H1 (cell line): ENCODE measurements at regions not wholly inside any gene's neighbourhood (a gene's known extent, or its start where the extent isn't known, plus 50 kb on each side); places are given as distances from the start of the nearest gene placed in this dataset.

ENCODE experiments used
- CTCF ChIA-PET: fragments of 300-600 bp; sonication (Branson Sonifier 250); formaldehyde crosslinking; loops from one replicate; lab custom pipeline; 2021; ENCODE audit not compliant: partially characterized antibody; lab: Charles Lee
- POLR2A ChIA-PET: fragments of 300-600 bp; sonication (Branson Sonifier 250); formaldehyde crosslinking; loops from one replicate; lab custom pipeline; 2021; ENCODE audit warnings: inconsistent platforms; ENCODE audit not compliant: partially characterized antibody; lab: Charles Lee
- DNase-seq, 2 experiments: peaks; one replicate each; pipeline versions ENCODE4 v3.0.0 to v3.0.0-alpha.2; 2010 to 2022; ENCODE audit warnings: low spot score in 2 of 2, low read depth in 1 of 2, mixed read lengths in 1 of 2
- FAIRE-seq: peaks from 2 replicates; lab custom pipeline; 2011; peaks lifted over from hg19 to GRCh38; lab: Jason Lieb, UNC
- H2AFZ ChIP-seq: 2 replicates; pipeline ENCODE4 v1.8.1; 2012; ENCODE audit warnings: low read length, inconsistent platforms
- H2AK5ac ChIP-seq: 2 replicates; pipeline ENCODE4 v1.6.1; 2013; ENCODE audit warnings: low read depth, low read length
- H2BK120ac ChIP-seq: replicated peaks from 2 replicates; pipeline ENCODE3; 2013; ENCODE audit warnings: low read depth, low read length, inconsistent platforms
- H2BK12ac ChIP-seq: 2 replicates; pipeline ENCODE4 v1.6.1; 2013; ENCODE audit warnings: low read depth, low read length
- H2BK15ac ChIP-seq: 2 replicates; pipeline ENCODE4 v1.6.1; 2013; ENCODE audit warnings: low read length
- H2BK20ac ChIP-seq: 2 replicates; pipeline ENCODE4 v1.6.1; 2013; ENCODE audit warnings: low read length
- H2BK5ac ChIP-seq: 2 replicates; pipeline ENCODE4 v1.6.1; 2013; ENCODE audit warnings: low read depth, low read length
- H3K14ac ChIP-seq: 2 replicates; pipeline ENCODE4 v1.6.1; 2013; ENCODE audit warnings: inconsistent platforms; ENCODE audit not compliant: insufficient read length
- H3K18ac ChIP-seq: 2 replicates; pipeline ENCODE4 v1.6.1; 2013; ENCODE audit warnings: low read length; ENCODE audit errors: extremely low read depth
- H3K23ac ChIP-seq: 2 replicates; pipeline ENCODE4 v1.6.1; 2013; ENCODE audit warnings: inconsistent platforms; ENCODE audit not compliant: insufficient read length
- H3K23me2 ChIP-seq: 2 replicates; pipeline ENCODE4 v1.6.1; 2013; ENCODE audit warnings: low read depth, low read length
- H3K27ac ChIP-seq: 2 replicates; pipeline ENCODE4 v1.6.1; 2011; ENCODE audit warnings: low read depth, low read length, inconsistent platforms
- H3K27me3 ChIP-seq, 4 experiments: replicated peaks in 1 of 4; 1 replicate in 1 of 4; 2 replicates in 3 of 4; pipeline versions ENCODE4 v1.6.1 to v1.8.1; 2011 to 2013; ENCODE audit warnings: low read length in 3 of 4, mild to moderate bottlenecking in 3 of 4, inconsistent platforms in 2 of 4, mixed read lengths in 2 of 4, moderate library complexity in 1 of 4; ENCODE audit not compliant: control insufficient read depth in 3 of 4, insufficient read depth in 3 of 4; ENCODE audit errors: extremely low read depth in 1 of 4
- H3K36me3 ChIP-seq, 4 experiments: 2 replicates each; pipeline versions ENCODE4 v1.6.1 to v1.8.1; 2011 to 2013; ENCODE audit warnings: mild to moderate bottlenecking in 4 of 4, low read length in 3 of 4, moderate library complexity in 2 of 4, control low read depth in 1 of 4, inconsistent platforms in 1 of 4; ENCODE audit not compliant: insufficient read depth in 4 of 4, control insufficient read depth in 2 of 4
- H3K4ac ChIP-seq: replicated peaks from 2 replicates; pipeline ENCODE3; 2013; ENCODE audit warnings: low read length, low read depth, mixed read lengths, inconsistent platforms; ENCODE audit not compliant: insufficient read length
- H3K4me1 ChIP-seq, 4 experiments: replicated peaks in 1 of 4; 1 replicate in 1 of 4; 2 replicates in 3 of 4; pipeline versions ENCODE4 v1.6.1 to v1.8.1; 2011 to 2013; ENCODE audit warnings: low read length in 3 of 4, inconsistent platforms in 2 of 4, mixed read lengths in 1 of 4; ENCODE audit not compliant: insufficient read depth in 4 of 4, control insufficient read depth in 3 of 4
- H3K4me2 ChIP-seq, 2 experiments: 2 replicates each; pipeline versions ENCODE4 v1.6.1 to v1.8.1; 2011 to 2013; ENCODE audit warnings: low read depth in 2 of 2, low read length in 2 of 2, control low read depth in 1 of 2, inconsistent platforms in 1 of 2, mild to moderate bottlenecking in 1 of 2; ENCODE audit not compliant: insufficient read depth in 1 of 2
- H3K4me3 ChIP-seq, 4 experiments: fragments of 200-600, 300-600 bp in 1 of 4; sonication (generic), shearing (Covaris generic), sonication (Bioruptor Twin) in 1 of 4; 2 replicates each; pipeline versions ENCODE4 v1.5.1 to v1.8.1; 2011 to 2016; ENCODE audit warnings: low read length in 4 of 4, low read depth in 3 of 4, control low read depth in 2 of 4, inconsistent platforms in 2 of 4, mild to moderate bottlenecking in 2 of 4, mixed read lengths in 1 of 4, moderate library complexity in 1 of 4; ENCODE audit not compliant: insufficient read depth in 2 of 4; ENCODE audit errors: extremely low read depth in 1 of 4
- H3K56ac ChIP-seq: replicated peaks from 2 replicates; pipeline ENCODE3; 2013; ENCODE audit warnings: low read depth, mild to moderate bottlenecking, mixed read lengths, low read length, inconsistent platforms; ENCODE audit not compliant: insufficient read length
- H3K79me1 ChIP-seq: 2 replicates; pipeline ENCODE4 v1.6.1; 2013; ENCODE audit warnings: low read depth, low read length, control low read depth
- H3K79me2 ChIP-seq, 2 experiments: 2 replicates each; pipeline versions ENCODE4 v1.6.1 to v1.8.1; 2012 to 2013; ENCODE audit warnings: low read length in 2 of 2, mild to moderate bottlenecking in 2 of 2, inconsistent platforms in 1 of 2; ENCODE audit not compliant: insufficient read depth in 2 of 2, control insufficient read depth in 1 of 2
- H3K9ac ChIP-seq, 4 experiments: replicated peaks in 1 of 4; 1 replicate in 1 of 4; 2 replicates in 3 of 4; pipeline versions ENCODE4 v1.6.1 to v1.8.1; 2011 to 2013; ENCODE audit warnings: low read depth in 3 of 4, low read length in 3 of 4, control low read depth in 2 of 4, mild to moderate bottlenecking in 2 of 4, moderate library complexity in 2 of 4, inconsistent platforms in 1 of 4; ENCODE audit errors: extremely low read depth in 1 of 4
- H3K9me3 ChIP-seq, 2 experiments: 2 replicates each; pipeline versions ENCODE4 v1.6.1 to v1.8.1; 2012 to 2013; ENCODE audit warnings: mild to moderate bottlenecking in 2 of 2, moderate library complexity in 2 of 2, control low read depth in 1 of 2, inconsistent platforms in 1 of 2, low read depth in 1 of 2, low read length in 1 of 2, mixed read lengths in 1 of 2; ENCODE audit not compliant: insufficient read depth in 2 of 2
- H4K20me1 ChIP-seq, 2 experiments: replicated peaks in 1 of 2; 2 replicates each; pipeline versions ENCODE3 to v1.8.1; 2011 to 2013; ENCODE audit warnings: inconsistent platforms in 2 of 2, low read length in 2 of 2, mild to moderate bottlenecking in 1 of 2; ENCODE audit not compliant: insufficient read depth in 2 of 2, control insufficient read depth in 1 of 2
- H4K5ac ChIP-seq: 2 replicates; pipeline ENCODE4 v1.6.1; 2013; ENCODE audit warnings: low read length, low read depth, mixed read lengths, inconsistent platforms; ENCODE audit not compliant: insufficient read length
- H4K8ac ChIP-seq: 2 replicates; pipeline ENCODE4 v1.8.0; 2013; ENCODE audit warnings: mild to moderate bottlenecking, moderate library complexity, low read length, inconsistent platforms; ENCODE audit not compliant: insufficient read depth; ENCODE audit errors: extremely low read depth
- H4K91ac ChIP-seq: replicated peaks from 2 replicates; pipeline ENCODE3; 2013; ENCODE audit warnings: low read length, mixed read lengths, inconsistent platforms; ENCODE audit not compliant: insufficient read length
- JUN ChIP-seq: IDR thresholded peaks from 2 replicates; pipeline ENCODE4 v1.6.1; 2011; ENCODE audit warnings: low read depth, mild to moderate bottlenecking, improper control_type of control experiment, low read length
- POLR2A ChIP-seq, 2 experiments: IDR thresholded peaks; 1 replicate in 1 of 2; 2 replicates in 1 of 2; pipeline ENCODE4 v1.6.1; 2011; ENCODE audit warnings: low read depth in 2 of 2, low read length in 2 of 2, mild to moderate bottlenecking in 2 of 2; ENCODE audit errors: control extremely low read depth in 1 of 2
- RAD21 ChIP-seq, 2 experiments: IDR thresholded peaks in 1 of 2; conservative IDR thresholded peaks in 1 of 2; 2 replicates each; pipeline ENCODE4 v1.6.1; 2011; ENCODE audit warnings: low read depth in 2 of 2, low read length in 2 of 2, improper control_type of control experiment in 1 of 2, inconsistent platforms in 1 of 2, mild to moderate bottlenecking in 1 of 2, moderate library complexity in 1 of 2
- RBBP5 ChIP-seq: IDR thresholded peaks from 2 replicates; pipeline ENCODE4 v1.7.1; 2012; ENCODE audit warnings: low read depth, mild to moderate bottlenecking, inconsistent platforms, low read length, moderate library complexity, borderline replicate concordance
- WGBS, 2 experiments: shearing (Covaris generic) in 1 of 2; methylation state at CpG; one replicate each; pipeline versions ENCODE4 v1.1.6 to v1.1.7; 2013 to 2015; ENCODE audit warnings: low lambda C conversion rate in 2 of 2, mixed read lengths in 2 of 2, inconsistent platforms in 1 of 2, low coverage in 1 of 2, missing lambda C conversion rate in 1 of 2; ENCODE audit not compliant: insufficient replicate concordance in 2 of 2, insufficient coverage in 1 of 2, insufficient read length in 1 of 2; ENCODE audit errors: extremely low coverage in 1 of 2, missing lambda C conversion rate in 1 of 2; 5-methylcytosine and 5-hydroxymethylcytosine counted together
- TF ChIP-seq, protein P1 (sequence below), 3 experiments: IDR thresholded peaks; 1 replicate in 2 of 3; 2 replicates in 1 of 3; pipeline versions ENCODE4 v1.5.1 to v1.6.1; 2011; ENCODE audit warnings: low read length in 3 of 3, mild to moderate bottlenecking in 3 of 3, inconsistent platforms in 2 of 3, low read depth in 1 of 3, moderate library complexity in 1 of 3; ENCODE audit not compliant: insufficient read depth in 1 of 3; ENCODE audit errors: control extremely low read depth in 1 of 3

DNA sequence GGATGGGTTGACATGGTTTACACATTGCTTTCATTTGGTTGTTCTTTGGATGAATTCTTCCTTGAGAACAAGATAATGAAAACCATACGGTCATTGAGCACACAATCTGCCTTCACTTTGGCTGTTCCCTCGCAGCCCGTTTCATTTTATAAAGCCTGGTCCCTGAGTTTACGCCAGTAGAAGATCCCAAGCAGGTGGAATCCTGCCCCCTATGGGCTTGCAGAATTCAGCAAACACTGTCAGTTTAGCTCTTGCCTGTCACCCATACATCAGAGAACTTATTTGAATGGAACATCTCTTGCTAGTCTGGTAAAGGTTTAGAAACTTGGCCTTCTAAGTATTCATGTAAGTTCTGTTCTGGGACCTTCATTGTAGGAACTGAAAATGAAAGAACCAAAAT lies 666.4 kb upstream of the ZEB2 start:
- H3K27ac ChIP-seq: no peak overlapping the region
- no peak overlapping the region for H2AFZ ChIP-seq
- H3K4me1 ChIP-seq: peaks cover 0 to 8% (median 0%) of the 10 kb centered on the region in 4 experiments; a peak in 2 of 7 replicates
- H3K4me2 ChIP-seq: no peak overlapping the region
- H3K9ac ChIP-seq: no peak overlapping the region
- POLR2A ChIA-PET: no interaction called here
- TF ChIP-seq RAD21 (IDR thresholded peaks at IDR 0.05 in 1 of 2, conservative IDR thresholded peaks at IDR 0.05 in 1 of 2; ENCODE audit: low read depth in 2 of 2, low read length in 2 of 2) (peak; percentile 68 to 76), RBBP5 (no peak), POLR2A (IDR thresholded peaks at IDR 0.05; ENCODE audit: control extremely low read depth in 1 of 2, low read depth in 2 of 2, low read length in 2 of 2) (no peak), JUN (no peak)
- TF ChIP-seq, protein P1, sequence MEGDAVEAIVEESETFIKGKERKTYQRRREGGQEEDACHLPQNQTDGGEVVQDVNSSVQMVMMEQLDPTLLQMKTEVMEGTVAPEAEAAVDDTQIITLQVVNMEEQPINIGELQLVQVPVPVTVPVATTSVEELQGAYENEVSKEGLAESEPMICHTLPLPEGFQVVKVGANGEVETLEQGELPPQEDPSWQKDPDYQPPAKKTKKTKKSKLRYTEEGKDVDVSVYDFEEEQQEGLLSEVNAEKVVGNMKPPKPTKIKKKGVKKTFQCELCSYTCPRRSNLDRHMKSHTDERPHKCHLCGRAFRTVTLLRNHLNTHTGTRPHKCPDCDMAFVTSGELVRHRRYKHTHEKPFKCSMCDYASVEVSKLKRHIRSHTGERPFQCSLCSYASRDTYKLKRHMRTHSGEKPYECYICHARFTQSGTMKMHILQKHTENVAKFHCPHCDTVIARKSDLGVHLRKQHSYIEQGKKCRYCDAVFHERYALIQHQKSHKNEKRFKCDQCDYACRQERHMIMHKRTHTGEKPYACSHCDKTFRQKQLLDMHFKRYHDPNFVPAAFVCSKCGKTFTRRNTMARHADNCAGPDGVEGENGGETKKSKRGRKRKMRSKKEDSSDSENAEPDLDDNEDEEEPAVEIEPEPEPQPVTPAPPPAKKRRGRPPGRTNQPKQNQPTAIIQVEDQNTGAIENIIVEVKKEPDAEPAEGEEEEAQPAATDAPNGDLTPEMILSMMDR (IDR thresholded peaks at IDR 0.05; ENCODE audit: control extremely low read depth in 1 of 3, insufficient read depth in 1 of 3, low read depth in 1 of 3, low read length in 3 of 3): peak; percentile 52 to 74 (median 60)
- no peaks in the 10 kb centered on the region for H3K79me2 ChIP-seq
- FAIRE-seq (peak; percentile 91), DNase-seq (peak in 1 of 2 experiments; percentile 57)
- no peak overlapping the region for H3K4ac ChIP-seq
- H2BK20ac ChIP-seq: no peak overlapping the region
- WGBS, 2 experiments: 71% methylated on average over 4 of the region's 4 CpGs; no CpG with 5 or more reads in 1 of the 2 experiments
- H3K9me3 ChIP-seq: no peaks in the 10 kb centered on the region
- H3K23ac ChIP-seq: no peak overlapping the region
- no peaks in the 10 kb centered on the region for H3K27me3 ChIP-seq
- H3K23me2 ChIP-seq: no peaks in the 10 kb centered on the region
- H3K36me3 ChIP-seq: no peaks in the 10 kb centered on the region
- no peak overlapping the region for H2BK12ac ChIP-seq
- no peaks in the 10 kb centered on the region for H4K20me1 ChIP-seq
- H4K8ac ChIP-seq: no peak overlapping the region
- no peak overlapping the region for H2BK15ac ChIP-seq
- no peak overlapping the region for H2BK5ac ChIP-seq
- no peak overlapping the region for H3K56ac ChIP-seq
- CTCF ChIA-PET: interaction anchor here (0.6 to 1.5 kb wide), 5 partner anchors 9 to 296 kb away, joined by 3 to 5 read pairs (median 3); no protein-coding TSS in a partner anchor
- H3K79me1 ChIP-seq: no peaks in the 10 kb centered on the region
- H3K18ac ChIP-seq: no peak overlapping the region
- H3K4me3 ChIP-seq: no peak overlapping the region
- no peak overlapping the region for H4K5ac ChIP-seq
- no peak overlapping the region for H3K14ac ChIP-seq
- no peak overlapping the region for H2AK5ac ChIP-seq
- H2BK120ac ChIP-seq: no peak overlapping the region
- H4K91ac ChIP-seq: no peak overlapping the region
